DMS153 treated with DMSO at 0.1 percent for 48 hours (cell line): ENCODE measurements at regions not wholly inside any gene's neighbourhood (a gene's known extent, or its start where the extent isn't known, plus 50 kb on each side); places are given as distances from the start of the nearest gene placed in this dataset.

Source experiments
- DNase-seq: peaks from one replicate; lab custom pipeline; 2025; ENCODE audit not compliant: unreplicated experiment; lab: John Stamatoyannopoulos, UW

DNA sequence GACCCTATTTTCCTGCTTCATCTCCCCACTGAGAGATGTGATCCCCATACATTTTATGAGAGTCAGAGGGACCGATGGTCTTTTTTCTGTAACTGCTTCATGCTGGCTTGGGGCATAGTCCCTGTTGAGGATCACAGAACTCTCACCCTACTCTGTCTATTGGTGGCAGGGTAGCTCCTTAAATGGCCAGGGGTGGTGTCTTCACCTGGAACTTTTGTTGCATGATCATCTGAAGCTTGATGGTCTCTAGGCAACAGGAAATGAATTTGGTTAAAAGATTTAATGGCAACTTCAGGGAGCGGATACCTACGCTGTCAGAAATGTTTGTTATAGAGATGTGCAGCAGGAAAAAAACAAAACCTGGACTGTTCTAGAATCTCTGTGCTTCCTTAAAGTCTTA, 87.0 kb upstream of the GLIS3 start:
- no peak for DNase-seq

DNA sequence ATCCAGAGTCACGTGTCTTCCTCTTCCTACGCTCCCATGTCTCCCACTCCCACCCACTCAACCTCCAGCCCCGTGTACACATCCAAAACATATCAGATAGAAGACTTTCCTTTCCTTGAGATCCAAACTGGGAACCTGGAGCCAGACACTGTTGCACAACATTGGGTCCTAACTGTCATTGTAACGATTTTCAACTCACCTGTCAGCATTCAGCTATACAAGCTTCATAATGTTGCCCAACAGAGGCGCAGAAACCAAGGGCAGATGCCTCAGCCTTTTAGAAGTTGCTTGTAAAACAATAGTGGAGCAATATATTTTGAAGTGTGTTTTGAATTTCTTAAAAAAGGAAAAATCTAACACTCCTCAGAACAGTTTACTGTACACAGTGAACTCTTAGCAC, 84.9 kb upstream of the GLIS3 start:
- DNase-seq = no peak

DNA sequence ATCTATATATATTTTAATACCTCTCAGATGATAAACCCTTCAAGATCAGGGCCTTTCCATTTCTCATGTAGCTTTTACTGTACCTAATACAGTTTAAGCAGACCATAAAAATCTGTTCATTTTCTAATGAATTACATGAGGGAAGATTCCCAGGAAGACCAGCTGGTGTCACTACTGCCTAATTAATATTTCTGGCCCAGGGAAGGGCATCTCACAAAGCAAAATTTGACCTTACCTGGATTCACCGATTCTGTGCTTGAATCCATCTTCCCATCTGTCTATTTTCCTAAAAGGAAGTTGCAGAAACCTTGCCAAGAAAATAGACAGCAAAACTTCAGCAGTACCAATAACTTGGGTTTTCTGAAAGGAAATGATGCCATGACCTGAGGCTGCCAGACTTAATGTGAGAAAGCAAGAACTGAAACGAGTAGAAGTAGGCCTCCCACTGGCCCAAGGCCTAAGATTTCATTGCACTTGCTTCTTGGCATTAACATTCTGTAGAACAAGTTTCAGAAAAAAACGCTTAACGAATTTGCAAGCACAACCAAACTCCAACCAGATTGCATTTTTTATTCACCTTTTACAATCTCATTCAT, 83.0 kb upstream of the GLIS3 start:
- peak; percentile 25 for DNase-seq

DNA sequence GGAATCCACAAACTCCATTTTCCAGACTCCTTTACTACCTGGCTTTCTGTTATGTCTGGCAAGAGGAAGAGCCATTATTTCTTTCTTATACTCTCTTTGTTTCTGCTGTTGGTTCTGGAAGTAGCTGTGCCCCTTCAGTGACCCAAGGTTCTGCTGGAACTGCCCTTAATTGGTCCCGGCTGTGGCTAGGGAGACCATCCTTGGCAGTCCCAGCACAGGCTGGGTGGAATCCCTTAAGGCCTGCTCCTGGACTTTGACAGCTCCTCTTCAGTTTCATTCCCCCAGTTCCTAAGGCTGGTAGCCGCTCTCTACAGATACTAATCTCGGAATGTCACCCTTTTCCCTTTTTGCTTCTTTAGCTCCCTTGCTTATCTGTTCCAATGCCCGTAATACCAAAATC, 81.9 kb upstream of the GLIS3 start:
- no peak for DNase-seq

DNA sequence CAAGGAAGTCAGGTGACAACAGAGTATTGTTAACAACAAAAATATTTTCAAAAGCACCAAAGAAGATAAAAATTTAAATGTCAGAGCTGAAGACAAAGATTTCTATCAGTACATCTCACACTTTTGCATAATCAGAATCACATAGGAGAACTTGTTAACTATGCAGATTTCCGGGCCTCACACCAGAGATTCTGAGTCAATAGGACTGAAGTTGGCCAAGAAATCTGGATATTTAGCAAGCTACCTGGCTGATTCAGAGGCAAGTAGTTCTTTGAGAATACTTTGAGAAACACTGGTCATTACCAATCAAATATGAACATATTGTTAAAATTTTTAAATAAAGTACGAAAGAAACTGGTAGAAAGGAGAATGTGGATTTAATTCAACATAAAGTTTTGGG, 80.5 kb upstream of the GLIS3 start:
- no peak for DNase-seq

DNA sequence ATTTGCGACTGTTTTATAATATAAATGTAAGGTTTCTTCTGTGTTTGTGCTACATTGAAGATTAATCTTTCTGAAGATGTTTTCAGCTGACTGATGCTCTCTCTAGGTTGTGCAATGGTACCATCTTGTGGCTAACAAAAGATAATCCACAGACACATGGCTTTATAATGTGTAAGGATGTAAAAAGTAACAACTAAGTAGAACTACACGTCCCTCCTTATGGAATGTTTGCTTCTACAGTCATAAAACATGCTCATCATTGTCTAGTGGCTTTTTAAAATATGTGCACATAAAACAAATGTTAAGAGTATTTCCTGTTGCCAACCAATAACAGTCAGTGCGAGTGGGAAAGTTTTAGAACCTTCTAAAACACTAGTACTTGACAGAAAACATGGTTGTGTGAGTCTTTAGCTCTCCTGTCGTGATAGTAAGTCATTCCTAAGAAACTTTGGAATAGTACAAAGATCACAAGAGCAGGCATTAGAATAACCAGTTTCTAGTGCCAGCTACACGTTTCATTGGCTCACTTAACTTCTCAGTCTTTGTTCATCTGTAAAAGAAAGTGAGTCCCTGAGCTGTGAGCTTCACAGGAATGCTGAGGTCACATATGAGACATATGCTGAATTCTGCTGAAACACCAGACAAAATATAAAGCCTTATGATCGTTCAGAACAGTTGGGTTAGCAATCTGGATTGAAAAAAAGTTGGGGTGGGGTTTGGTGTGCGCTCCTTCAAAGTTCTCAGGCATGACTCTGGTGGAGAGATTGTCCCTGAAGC, 75.7 kb upstream of the GLIS3 start:
- no peak for DNase-seq

DNA sequence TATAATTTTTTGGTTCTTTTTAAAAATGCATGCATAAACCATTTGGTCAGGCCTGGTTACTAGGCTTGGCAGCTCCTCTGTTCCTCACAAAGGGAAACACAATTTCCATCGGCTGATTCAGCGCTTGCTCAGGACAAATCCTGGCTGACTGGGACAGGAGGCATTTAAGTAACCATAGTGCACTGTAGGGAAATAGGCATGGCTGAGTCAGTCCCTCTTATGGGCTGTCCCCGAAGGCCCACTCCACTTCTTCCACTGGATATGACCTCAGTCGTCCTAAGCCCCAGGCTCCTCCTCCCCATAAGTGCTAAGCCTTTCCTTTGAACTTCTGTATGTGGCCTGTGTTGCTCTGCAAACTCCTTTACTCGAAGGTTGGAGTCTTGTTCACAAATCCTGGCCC, 71.2 kb upstream of the GLIS3 start:
- no peak for DNase-seq

DNA sequence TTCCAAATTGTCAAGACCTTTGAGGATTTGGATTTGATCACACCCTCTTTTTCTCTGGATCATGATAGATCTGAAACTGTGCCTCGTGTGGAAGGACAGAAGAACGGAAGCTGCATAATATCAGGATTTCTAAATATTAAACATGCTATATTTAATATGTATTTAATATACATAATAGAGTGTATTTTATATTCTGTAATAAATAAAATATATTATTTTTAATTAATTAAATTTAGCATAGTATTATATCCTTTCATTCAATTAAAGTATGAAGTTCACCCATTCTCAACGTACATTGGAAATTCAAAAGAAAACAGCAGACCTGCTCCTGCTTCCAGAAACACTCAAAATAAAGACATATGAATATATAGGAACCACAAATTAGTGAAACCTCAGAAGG, 70.6 kb upstream of the GLIS3 start:
- no peak for DNase-seq

DNA sequence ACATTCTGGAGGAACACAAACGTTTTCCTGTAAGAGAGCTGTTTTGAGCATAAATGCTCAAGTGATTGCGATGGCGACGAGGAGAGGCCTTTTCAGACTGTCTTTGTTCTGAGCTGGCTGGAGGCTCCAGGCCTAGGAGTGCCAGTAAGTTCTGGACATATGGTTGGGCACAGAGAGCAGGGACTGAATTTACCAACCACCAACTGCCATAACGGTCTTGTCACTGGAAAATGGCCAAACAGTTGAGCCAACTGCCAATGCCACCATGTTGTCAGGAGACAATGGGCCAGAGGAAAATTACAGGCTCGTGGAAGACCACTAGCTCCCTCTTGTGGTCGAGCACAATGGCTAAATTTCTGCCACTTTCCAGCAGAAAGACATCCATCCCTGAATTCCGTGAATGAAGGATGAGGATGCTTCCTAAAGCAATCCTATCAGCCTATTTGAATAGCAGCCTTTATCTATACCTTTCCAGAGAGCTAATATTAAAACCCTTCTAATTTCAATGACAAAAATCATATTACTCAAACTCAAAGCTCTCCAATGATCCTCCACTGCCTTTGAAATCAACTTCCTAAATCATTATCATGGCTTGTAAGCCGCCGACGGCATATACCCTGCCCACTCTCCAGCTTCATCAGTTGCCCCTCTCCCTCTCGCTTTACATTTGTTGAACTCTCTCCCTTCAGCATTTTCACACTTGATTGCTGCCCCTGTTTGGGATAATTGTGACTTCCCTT, 66.9 kb upstream of the GLIS3 start:
- DNase-seq = peak; percentile 70

DNA sequence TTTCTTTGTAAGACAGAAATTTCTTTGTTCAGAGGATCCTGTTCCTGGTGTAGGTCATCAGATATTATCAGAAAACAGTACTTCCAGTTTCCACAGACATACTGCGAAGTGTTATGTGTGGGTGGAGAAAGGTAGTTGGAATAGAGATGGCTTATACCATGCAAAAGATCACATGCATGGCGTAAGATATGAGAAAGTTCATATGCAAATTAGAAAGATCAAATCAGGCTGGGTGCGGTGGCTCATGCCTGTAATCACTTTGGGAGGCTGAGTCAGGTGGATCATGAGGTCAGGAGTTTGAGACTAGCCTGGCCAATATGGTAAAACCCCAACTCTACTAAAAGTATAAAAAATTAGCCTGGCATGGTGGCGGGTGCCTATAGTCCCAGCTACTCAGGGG, 65.2 kb upstream of the GLIS3 start:
- DNase-seq = no peak

DNA sequence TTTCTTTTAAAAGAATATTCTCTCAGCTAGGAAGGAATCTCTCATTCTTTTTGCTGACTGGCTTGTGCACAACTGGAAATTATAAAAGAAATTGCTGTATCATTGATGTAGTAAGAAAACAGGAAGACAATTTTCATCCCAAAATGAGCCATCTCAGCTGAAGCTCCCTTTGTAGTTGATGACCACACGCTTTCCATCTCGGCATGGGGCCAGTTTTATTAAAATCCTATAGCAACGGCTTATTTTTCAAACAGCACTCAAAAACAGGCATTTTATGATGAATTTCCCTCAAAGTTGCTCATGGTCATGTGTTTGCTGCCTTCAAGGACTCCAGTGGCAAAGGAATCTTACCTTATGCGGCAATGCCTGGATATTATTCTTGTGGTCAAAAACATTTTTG, 62.4 kb upstream of the GLIS3 start:
- DNase-seq = no peak

DNA sequence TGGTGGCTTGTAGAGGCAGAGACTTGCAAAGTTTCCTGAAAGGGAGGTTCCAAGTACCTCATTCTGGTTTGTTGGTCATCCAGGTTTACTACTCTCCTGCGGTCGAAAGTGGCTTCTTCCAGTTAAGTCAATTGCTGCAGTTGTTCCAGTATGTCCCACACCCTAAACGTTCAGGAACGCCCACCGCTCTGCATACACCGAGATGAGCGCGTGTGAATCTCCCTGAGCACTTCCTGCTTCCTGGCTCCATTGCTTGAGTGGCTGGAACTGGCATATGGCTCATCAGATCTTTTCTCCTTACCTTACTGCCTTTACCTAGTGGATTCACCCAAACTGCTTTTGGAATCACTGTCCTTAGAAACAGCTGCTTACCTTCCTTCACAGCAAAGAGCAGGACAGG, 59.1 kb upstream of the GLIS3 start:
- DNase-seq = no peak

DNA sequence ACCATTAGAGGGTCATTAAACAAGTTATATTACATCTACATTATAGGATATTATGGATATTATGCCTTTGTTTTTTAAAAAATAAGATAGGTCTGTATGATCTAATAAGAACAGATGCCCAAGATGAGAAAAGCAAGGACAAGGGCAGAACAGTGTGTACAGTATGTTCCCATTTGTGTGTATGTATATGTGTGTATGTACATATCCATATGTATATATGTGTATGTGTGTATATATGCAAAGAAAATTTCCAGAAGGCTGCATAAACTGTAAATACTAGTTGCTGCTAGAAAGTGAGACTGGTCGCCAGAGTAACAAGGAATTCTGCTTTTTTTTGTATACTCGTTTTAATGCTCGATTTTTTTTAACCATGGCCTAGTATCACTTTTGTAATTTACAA, 58.1 kb upstream of the GLIS3 start:
- no peak for DNase-seq

DNA sequence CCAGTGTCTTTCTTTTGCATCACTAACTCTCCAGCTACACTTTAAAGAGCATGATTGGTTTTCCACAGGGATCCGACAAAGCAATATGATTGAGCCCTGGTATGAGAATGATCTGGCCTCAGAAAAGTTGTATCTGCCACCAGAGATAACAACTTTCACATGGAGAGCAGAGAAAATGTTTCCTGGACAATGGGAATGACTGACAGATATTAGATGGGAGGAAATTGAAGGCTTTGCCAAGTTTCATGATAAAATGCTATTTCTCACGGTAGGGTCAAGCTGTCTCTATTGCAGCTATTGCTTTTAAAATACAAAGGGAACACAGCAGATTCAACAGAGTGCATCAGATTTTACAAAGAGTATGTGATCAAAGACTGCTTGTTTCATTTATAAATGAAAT, 56.4 kb upstream of the GLIS3 start:
- DNase-seq = no peak

DNA sequence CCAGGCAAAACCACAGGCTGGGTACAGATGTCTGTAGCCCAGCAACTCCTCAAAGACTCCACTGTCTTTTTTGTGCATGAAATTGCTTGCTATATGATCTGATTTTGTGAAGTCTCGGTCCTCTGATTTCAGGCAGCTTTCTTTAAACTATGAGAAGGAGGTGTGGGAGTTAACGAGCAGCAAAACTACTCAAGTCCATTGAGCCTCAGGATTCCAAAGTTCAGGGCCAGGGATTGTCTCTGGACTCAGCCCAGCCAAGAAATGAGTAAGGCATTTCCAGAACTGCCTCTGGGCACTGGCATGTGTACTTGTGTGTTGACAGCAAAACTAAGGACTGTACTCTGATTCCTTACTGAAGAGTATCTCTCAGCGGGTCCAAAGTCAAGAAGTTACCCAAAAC, 53.4 kb upstream of the GLIS3 start:
- DNase-seq = no peak

DNA sequence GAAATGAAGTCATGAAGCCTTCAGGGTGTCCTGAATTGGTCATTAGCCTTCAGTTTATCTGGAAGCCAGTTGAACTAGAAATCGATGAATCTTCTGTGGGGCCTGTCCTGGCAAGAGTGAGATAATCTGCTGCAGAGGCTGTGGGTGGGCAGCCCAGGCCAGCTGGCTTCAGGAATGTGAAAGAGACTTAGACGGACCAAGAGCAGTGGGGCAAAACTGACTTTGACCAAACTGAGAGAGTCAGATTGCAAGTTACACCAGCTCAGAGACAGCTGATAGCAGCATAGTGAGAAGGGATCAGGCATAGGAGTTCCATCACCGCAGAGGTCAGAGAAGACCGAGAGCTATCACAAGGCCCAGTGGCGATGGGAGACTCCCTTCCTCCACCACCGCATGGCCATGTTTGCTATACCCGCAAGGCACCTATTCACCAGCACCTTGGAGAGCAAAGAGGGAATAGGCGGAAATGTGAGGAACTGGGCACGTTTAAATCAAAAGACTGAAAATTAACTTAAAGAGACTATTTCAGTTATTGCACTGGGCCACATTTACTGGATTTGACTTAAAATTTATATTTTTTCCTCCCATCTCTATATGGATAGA, 50.0 kb upstream of the GLIS3 start:
- no peak for DNase-seq
